H9 (cell line): ENCODE measurements at regions not wholly inside any gene's neighbourhood (a gene's known extent, or its start where the extent isn't known, plus 50 kb on each side); places are given as distances from the start of the nearest gene placed in this dataset.

Source experiments
- DNase-seq: peaks from one replicate; pipeline ENCODE4 v3.0.0-alpha.2; 2017
- H2AFZ ChIP-seq: one replicate; pipeline ENCODE4 v1.6.1; 2013; ENCODE audit warnings: mild to moderate bottlenecking, low read length, control low read depth, moderate library complexity
- H2AK5ac ChIP-seq: 2 replicates; pipeline ENCODE4 v1.6.1; 2013; ENCODE audit warnings: low read length, control low read depth, mixed read lengths; ENCODE audit not compliant: insufficient read length
- H2BK120ac ChIP-seq: one replicate; pipeline ENCODE4 v1.6.1; 2013; ENCODE audit warnings: low read depth, mild to moderate bottlenecking, low read length, control low read depth, inconsistent platforms; ENCODE audit not compliant: poor library complexity, severe bottlenecking
- H2BK12ac ChIP-seq: 2 replicates; pipeline ENCODE4 v1.6.1; 2013; ENCODE audit warnings: low read length, control low read depth, mixed read lengths, low read depth; ENCODE audit not compliant: insufficient read length
- H2BK15ac ChIP-seq: 2 replicates; pipeline ENCODE4 v1.6.1; 2013; ENCODE audit warnings: low read depth, low read length, control low read depth
- H2BK20ac ChIP-seq: one replicate; pipeline ENCODE4 v1.6.1; 2013; ENCODE audit warnings: low read depth, mild to moderate bottlenecking, low read length, control low read depth, inconsistent platforms; ENCODE audit not compliant: poor library complexity, severe bottlenecking
- H2BK5ac ChIP-seq: 2 replicates; pipeline ENCODE4 v1.6.1; 2013; ENCODE audit warnings: low read length, control low read depth, mixed read lengths; ENCODE audit not compliant: insufficient read length
- H3K14ac ChIP-seq: 2 replicates; pipeline ENCODE4 v1.6.1; 2013; ENCODE audit warnings: low read length, control low read depth; ENCODE audit not compliant: insufficient read depth
- H3K18ac ChIP-seq: 2 replicates; pipeline ENCODE4 v1.6.1; 2013; ENCODE audit warnings: low read depth, mild to moderate bottlenecking, mixed read lengths, low read length, control low read depth; ENCODE audit not compliant: insufficient read length
- H3K23ac ChIP-seq: 2 replicates; pipeline ENCODE4 v1.6.1; 2013; ENCODE audit warnings: low read length, control low read depth, mixed read lengths, low read depth; ENCODE audit not compliant: insufficient read length
- H3K23me2 ChIP-seq: 2 replicates; pipeline ENCODE4 v1.6.1; 2013; ENCODE audit warnings: low read depth, mild to moderate bottlenecking, mixed read lengths, low read length, control low read depth; ENCODE audit not compliant: insufficient read length, poor library complexity, severe bottlenecking
- H3K27ac ChIP-seq: 2 replicates; pipeline ENCODE4 v1.5.1; 2013; ENCODE audit warnings: low read length, control low read depth, mixed read lengths, low read depth; ENCODE audit not compliant: insufficient read length
- H3K27me3 ChIP-seq: 2 replicates; pipeline ENCODE4 v1.6.1; 2013; ENCODE audit warnings: low read length, control low read depth, inconsistent platforms; ENCODE audit not compliant: insufficient read depth
- H3K4ac ChIP-seq: 2 replicates; pipeline ENCODE4 v1.6.1; 2013; ENCODE audit warnings: low read depth, mild to moderate bottlenecking, control low read depth, inconsistent platforms, low read length, moderate library complexity
- H3K4me1 ChIP-seq: 2 replicates; pipeline ENCODE4 v1.6.1; 2013; ENCODE audit warnings: low read length, control low read depth, inconsistent platforms; ENCODE audit not compliant: insufficient read depth
- H3K4me2 ChIP-seq: 2 replicates; pipeline ENCODE4 v1.6.1; 2013; ENCODE audit warnings: low read length, control low read depth, mixed read lengths; ENCODE audit not compliant: insufficient read length, insufficient read depth
- H3K56ac ChIP-seq: 2 replicates; pipeline ENCODE4 v1.6.1; 2013; ENCODE audit warnings: low read depth, mild to moderate bottlenecking, mixed read lengths, low read length, control low read depth; ENCODE audit not compliant: insufficient read length
- H3K79me1 ChIP-seq: 2 replicates; pipeline ENCODE4 v1.6.1; 2013; ENCODE audit warnings: low read depth, mild to moderate bottlenecking, moderate library complexity, low read length, control low read depth, inconsistent platforms; ENCODE audit not compliant: insufficient read depth, poor library complexity, severe bottlenecking
- H3K79me2 ChIP-seq: 2 replicates; pipeline ENCODE4 v1.6.1; 2013; ENCODE audit warnings: low read length, control low read depth, inconsistent platforms; ENCODE audit not compliant: insufficient read depth
- H3K9ac ChIP-seq: 2 replicates; pipeline ENCODE4 v1.6.1; 2013; ENCODE audit warnings: low read length, control low read depth, mixed read lengths; ENCODE audit not compliant: insufficient read length; ENCODE audit errors: extremely low read depth
- H3K9me3 ChIP-seq: one replicate; pipeline ENCODE4 v1.6.1; 2013; ENCODE audit warnings: low read depth, low read length, inconsistent platforms; ENCODE audit not compliant: control insufficient read depth
- H3T11ph ChIP-seq: one replicate; pipeline ENCODE4 v1.6.1; 2013; ENCODE audit warnings: mild to moderate bottlenecking, low read length, control low read depth, inconsistent platforms
- H4K20me1 ChIP-seq: one replicate; pipeline ENCODE4 v1.6.1; 2013; ENCODE audit not compliant: control insufficient read depth, insufficient read length, insufficient read depth
- H4K5ac ChIP-seq: 2 replicates; pipeline ENCODE4 v1.6.1; 2013; ENCODE audit warnings: low read depth, mild to moderate bottlenecking, mixed read lengths, low read length, control low read depth; ENCODE audit not compliant: insufficient read length
- H4K8ac ChIP-seq: replicated peaks from 2 replicates; pipeline ENCODE4 v1.6.1; 2013; ENCODE audit warnings: low read length, control low read depth, mixed read lengths, low read depth; ENCODE audit not compliant: insufficient read length
- H4K91ac ChIP-seq: 2 replicates; pipeline ENCODE4 v1.6.1; 2013; ENCODE audit warnings: low read depth, mild to moderate bottlenecking, moderate library complexity, mixed read lengths, low read length, control low read depth; ENCODE audit not compliant: insufficient read length
- H3K27ac Mint-ChIP-seq, 3 experiments: 2 replicates in 2 of 3; 3 replicates in 1 of 3; pipeline ENCODE4 v1.8.0; 2020 to 2021; ENCODE audit warnings: mixed read lengths in 3 of 3, mild to moderate bottlenecking in 1 of 3, moderate library complexity in 1 of 3
- H3K27me3 Mint-ChIP-seq: 2 replicates; pipeline ENCODE4 v1.8.0; 2021; ENCODE audit warnings: low read depth, mild to moderate bottlenecking, moderate library complexity, mixed read lengths
- H3K36me3 Mint-ChIP-seq, 3 experiments: 2 replicates in 2 of 3; 3 replicates in 1 of 3; pipeline ENCODE4 v1.8.0; 2020 to 2021; ENCODE audit warnings: low read depth in 3 of 3, mixed read lengths in 3 of 3; ENCODE audit not compliant: insufficient read depth in 1 of 3
- H3K4me1 Mint-ChIP-seq, 2 experiments: 2 replicates each; pipeline ENCODE4 v1.8.0; 2020; ENCODE audit warnings: mixed read lengths in 2 of 2
- H3K4me3 Mint-ChIP-seq, 2 experiments: 2 replicates in 1 of 2; 3 replicates in 1 of 2; pipeline ENCODE4 v1.8.0; 2020 to 2021; ENCODE audit warnings: mild to moderate bottlenecking in 2 of 2, mixed read lengths in 2 of 2, moderate library complexity in 1 of 2
- H3K9me3 Mint-ChIP-seq, 2 experiments: 2 replicates in 1 of 2; 3 replicates in 1 of 2; pipeline ENCODE4 v1.8.0; 2020; ENCODE audit warnings: mild to moderate bottlenecking in 2 of 2, mixed read lengths in 2 of 2, moderate library complexity in 1 of 2
- WGBS: extraction: QIAGEN DNeasy Blood & Tissue Kit; methylation state at CpG from one replicate; pipeline ENCODE4 v1.1.7; 2013; ENCODE audit warnings: missing lambda C conversion rate, low lambda C conversion rate, mixed read lengths; ENCODE audit not compliant: insufficient read length; ENCODE audit errors: extremely low coverage; 5-methylcytosine and 5-hydroxymethylcytosine counted together
- TF ChIP-seq, protein P1 (sequence below): fragments of 200-600 bp; sonication (generic); conservative IDR thresholded peaks from 3 replicates; pipeline ENCODE4 v1.8.0; 2021; ENCODE audit warnings: antibody characterized with exemption, mild to moderate bottlenecking

DNA sequence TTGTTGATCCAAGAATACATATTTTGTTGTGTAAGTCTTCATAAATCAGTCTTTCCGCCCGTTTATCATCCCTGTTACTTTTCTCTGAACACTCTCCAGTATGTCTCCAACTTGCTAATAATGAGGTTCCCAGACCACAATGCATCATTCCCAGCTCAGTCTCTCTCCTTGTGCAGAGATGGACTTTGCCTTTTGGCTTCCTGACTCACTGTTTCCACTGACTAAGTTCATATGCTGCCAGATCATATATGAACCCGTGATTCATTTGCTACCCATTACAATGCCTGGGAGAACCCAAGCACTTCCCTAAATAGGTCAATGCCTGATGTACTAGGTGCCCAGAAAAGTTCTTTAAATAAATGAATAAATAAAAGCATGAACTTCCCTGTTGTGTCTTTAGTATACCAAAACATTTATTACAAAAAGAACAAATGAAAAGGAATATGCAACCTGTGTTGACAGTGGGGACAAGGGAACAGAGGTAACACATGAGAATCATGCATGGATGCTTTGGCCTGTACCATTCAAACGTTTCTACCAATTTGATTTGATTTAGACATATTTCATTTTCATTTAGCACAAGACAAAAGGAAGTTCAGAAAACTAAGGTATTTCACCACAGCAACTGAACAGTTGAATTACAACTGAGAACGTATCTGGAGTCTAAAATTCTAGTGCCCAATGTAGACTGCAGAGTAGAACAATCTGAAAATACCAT, 215.4 kb upstream of the HNRNPA3 start:
- no CpG with 5 or more reads among the region's 5 CpGs for WGBS
- no peak overlapping the region for H2BK15ac ChIP-seq
- peaks cover 11 to 15% of the 10 kb centered on the region in 2 experiments for H3K4me1 Mint-ChIP-seq

More for the DNA sequence above, 215.4 kb upstream of the HNRNPA3 start:
- Histone ChIP-seq H3K14ac (no peak overlapping the region), H3K23ac (no peak overlapping the region), H3T11ph (no peak overlapping the region), H3K4me1 (no peaks in the 10 kb centered on the region), H3K9me3 (no peaks in the 10 kb centered on the region), H3K56ac (no peak overlapping the region), H4K8ac (no peak overlapping the region), H2BK5ac (no peak overlapping the region), H3K18ac (no peak overlapping the region), H4K20me1 (no peaks in the 10 kb centered on the region), H3K27me3 (no peaks in the 10 kb centered on the region; the same call in 1 of the 2 replicates), H3K79me2 (no peaks in the 10 kb centered on the region), H2AK5ac (no peak overlapping the region), H3K79me1 (no peaks in the 10 kb centered on the region), H3K4me2 (no peak overlapping the region), H2BK20ac (no peak overlapping the region), H2AFZ (no peak overlapping the region), H4K5ac (no peak overlapping the region), H2BK12ac (no peak overlapping the region), H3K4ac (no peak overlapping the region), H3K23me2 (no peaks in the 10 kb centered on the region), H3K9ac (no peak overlapping the region), H2BK120ac (no peak overlapping the region), H4K91ac (no peak overlapping the region), H3K27ac (no peak overlapping the region)
- no peaks in the 10 kb centered on the region for H3K27me3 Mint-ChIP-seq
- no peak for DNase-seq
- peaks cover 0 to 3% of the 10 kb centered on the region in 2 experiments; a peak in 1 of 5 replicates for H3K9me3 Mint-ChIP-seq
- no peak overlapping the region for H3K27ac Mint-ChIP-seq
- H3K4me3 Mint-ChIP-seq, result no peak overlapping the region
- no peaks in the 10 kb centered on the region for H3K36me3 Mint-ChIP-seq
- TF ChIP-seq, protein P1, sequence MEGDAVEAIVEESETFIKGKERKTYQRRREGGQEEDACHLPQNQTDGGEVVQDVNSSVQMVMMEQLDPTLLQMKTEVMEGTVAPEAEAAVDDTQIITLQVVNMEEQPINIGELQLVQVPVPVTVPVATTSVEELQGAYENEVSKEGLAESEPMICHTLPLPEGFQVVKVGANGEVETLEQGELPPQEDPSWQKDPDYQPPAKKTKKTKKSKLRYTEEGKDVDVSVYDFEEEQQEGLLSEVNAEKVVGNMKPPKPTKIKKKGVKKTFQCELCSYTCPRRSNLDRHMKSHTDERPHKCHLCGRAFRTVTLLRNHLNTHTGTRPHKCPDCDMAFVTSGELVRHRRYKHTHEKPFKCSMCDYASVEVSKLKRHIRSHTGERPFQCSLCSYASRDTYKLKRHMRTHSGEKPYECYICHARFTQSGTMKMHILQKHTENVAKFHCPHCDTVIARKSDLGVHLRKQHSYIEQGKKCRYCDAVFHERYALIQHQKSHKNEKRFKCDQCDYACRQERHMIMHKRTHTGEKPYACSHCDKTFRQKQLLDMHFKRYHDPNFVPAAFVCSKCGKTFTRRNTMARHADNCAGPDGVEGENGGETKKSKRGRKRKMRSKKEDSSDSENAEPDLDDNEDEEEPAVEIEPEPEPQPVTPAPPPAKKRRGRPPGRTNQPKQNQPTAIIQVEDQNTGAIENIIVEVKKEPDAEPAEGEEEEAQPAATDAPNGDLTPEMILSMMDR, result no peak
